Stimulated activated CD8-positive, alpha-beta memory T cell treated with anti-CD3 and anti-CD28 coated beads, Interleukin-12 subunit alpha, Interleukin-12 subunit beta, amount 100 ng/mL, for 24 hours (primary cell): ENCODE measurements at regions not wholly inside any gene's neighbourhood (a gene's known extent, or its start where the extent isn't known, plus 50 kb on each side); places are given as distances from the start of the nearest gene placed in this dataset.

ENCODE experiments used
- DNase-seq: peaks from one replicate; pipeline ENCODE4 v3.0.0-alpha.2; 2020; ENCODE audit errors: extremely low read depth

GRCh38 chr10:3904419-3904960 lies 119.5 kb upstream of the KLF6 start:
- DNase-seq, result no peak

GRCh38 chr10:3902809-3903410 lies 117.9 kb upstream of the KLF6 start:
- DNase-seq, result no peak

GRCh38 chr10:3902054-3902808 lies 117.2 kb upstream of the KLF6 start:
- no peak for DNase-seq

- no peak for DNase-seq
Measured at GRCh38 chr10:3901370-3901769, 116.4 kb upstream of the KLF6 start.

GRCh38 chr10:3900391-3900790 lies 115.4 kb upstream of the KLF6 start:
- DNase-seq, result no peak

- DNase-seq, result no peak
Measured at GRCh38 chr10:3898821-3899220, 113.8 kb upstream of the KLF6 start.

GRCh38 chr10:3897156-3897555 lies 112.1 kb upstream of the KLF6 start:
- no peak for DNase-seq

GRCh38 chr10:3896161-3896560 lies 111.2 kb upstream of the KLF6 start:
- DNase-seq, result no peak

GRCh38 chr10:3895045-3895631 lies 110.1 kb upstream of the KLF6 start:
- no peak for DNase-seq

GRCh38 chr10:3893901-3894563 lies 109.0 kb upstream of the KLF6 start:
- DNase-seq, result no peak

GRCh38 chr10:3892440-3893425 lies 107.7 kb upstream of the KLF6 start:
- no peak for DNase-seq

GRCh38 chr10:3891396-3891795 lies 106.4 kb upstream of the KLF6 start:
- no peak for DNase-seq

GRCh38 chr10:3890602-3891352 lies 105.8 kb upstream of the KLF6 start:
- DNase-seq, result no peak

- no peak for DNase-seq
Measured at GRCh38 chr10:3889961-3890522, 105.0 kb upstream of the KLF6 start.

- no peak for DNase-seq
Measured at GRCh38 chr10:3887885-3888476, 103.0 kb upstream of the KLF6 start.

GRCh38 chr10:3887404-3887803 lies 102.4 kb upstream of the KLF6 start:
- no peak for DNase-seq

- DNase-seq, result no peak
Measured at GRCh38 chr10:3886641-3887251, 101.7 kb upstream of the KLF6 start.

- no peak for DNase-seq
Measured at GRCh38 chr10:3886191-3886590, 101.2 kb upstream of the KLF6 start.

- no peak for DNase-seq
Measured at GRCh38 chr10:3882855-3883254, 97.8 kb upstream of the KLF6 start.
